Body of pancreas (tissue), 4 donors: ENCODE measurements at regions not wholly inside any gene's neighbourhood (a gene's known extent, or its start where the extent isn't known, plus 50 kb on each side); places are given as distances from the start of the nearest gene placed in this dataset.

ENCODE experiments used
- ATAC-seq: fragments of 150-250 bp; one replicate; pipeline ENCODE4 v1.9.1; 2016
- DNase-seq, 4 donors: peaks; one replicate each; pipeline ENCODE4 v3.0.0-alpha.2; 2019
- H3K27ac ChIP-seq, 4 donors: fragments of 200-600 bp; sonication (generic); 1 replicate in 3 of 4; 2 replicates in 1 of 4; pipeline versions ENCODE4 v1.5.1 to v1.6.1; 2016 to 2019; ENCODE audit warnings: mild to moderate bottlenecking in 1 of 4, mixed read lengths in 1 of 4, moderate library complexity in 1 of 4
- H3K27me3 ChIP-seq, 2 donors: fragments of 200-600 bp; sonication (generic); one replicate each; pipeline ENCODE4 v1.6.0; 2016; ENCODE audit warnings: mild to moderate bottlenecking in 1 of 2
- H3K36me3 ChIP-seq, 2 donors: fragments of 200-600 bp; sonication (generic); replicated peaks in 1 of 2; 2 replicates each; pipeline ENCODE4 v1.5.1; 2016; ENCODE audit warnings: low read depth in 2 of 2; ENCODE audit not compliant: insufficient read depth in 1 of 2
- H3K4me1 ChIP-seq: fragments of 200-600 bp; sonication (generic); one replicate; pipeline ENCODE4 v1.6.0; 2016
- H3K4me3 ChIP-seq, 2 donors: fragments of 200-600 bp; sonication (generic); 1 replicate in 1 of 2; 2 replicates in 1 of 2; pipeline ENCODE4 v1.5.1; 2016 to 2019
- H3K9me3 ChIP-seq, 3 donors: fragments of 200-600 bp; sonication (generic); 1 replicate in 2 of 3; 2 replicates in 1 of 3; pipeline ENCODE4 v1.5.1; 2016
- POLR2A ChIP-seq, 3 donors: fragments of 450-650 bp; IDR thresholded peaks; one replicate each; pipeline ENCODE4 v1.6.1; 2016; ENCODE audit warnings: antibody characterized with exemption in 3 of 3, mild to moderate bottlenecking in 2 of 3
- WGBS, 2 donors: methylation state at CpG; one replicate each; pipeline ENCODE4 v1.1.5; 2017; 5-methylcytosine and 5-hydroxymethylcytosine counted together
- intact Hi-C: fragments of 100-400 bp; cut with DNase I; formaldehyde crosslinking; loops from one replicate; pipeline ENCODE4 v1.15.1; 2023
- TF ChIP-seq, protein P1 (sequence below), 7 experiments: fragments of 450-650 bp in 4 of 7; fragments of 200-600 bp in 3 of 7; sonication (generic) in 3 of 7; IDR thresholded peaks; one replicate each; pipeline ENCODE4 v1.5.1; 2016 to 2019; ENCODE audit warnings: antibody characterized with exemption in 7 of 7

DNA sequence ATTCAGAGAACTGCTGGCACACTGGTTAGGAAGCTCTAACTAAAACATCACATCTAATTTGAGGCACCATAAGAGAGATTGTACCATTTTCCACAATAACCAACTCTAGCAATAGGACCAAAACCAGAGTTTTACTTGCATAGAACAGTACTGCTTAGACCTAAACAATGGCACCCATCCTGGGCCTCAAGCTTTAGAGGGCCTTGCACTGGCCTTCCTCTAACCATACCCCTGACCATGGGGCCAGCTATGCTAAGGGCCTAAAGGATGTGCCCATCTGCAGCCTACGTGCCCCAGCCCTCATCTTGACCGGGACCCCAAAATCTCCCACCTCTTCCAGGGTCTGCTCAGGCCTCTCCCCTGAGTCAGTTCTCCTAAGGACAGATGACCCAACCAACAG, 74.4 kb upstream of the ARHGAP32 start:
- Histone ChIP-seq H3K27ac (no peak overlapping the region), H3K9me3 (no peaks in the 10 kb centered on the region), H3K27me3 (no peaks in the 10 kb centered on the region), H3K4me3 (no peak overlapping the region), H3K4me1 (peaks cover 14% of the 10 kb centered on the region), H3K36me3 (no peaks in the 10 kb centered on the region)
- no peak for DNase-seq
- no peak for ATAC-seq
- TF ChIP-seq, protein P1, sequence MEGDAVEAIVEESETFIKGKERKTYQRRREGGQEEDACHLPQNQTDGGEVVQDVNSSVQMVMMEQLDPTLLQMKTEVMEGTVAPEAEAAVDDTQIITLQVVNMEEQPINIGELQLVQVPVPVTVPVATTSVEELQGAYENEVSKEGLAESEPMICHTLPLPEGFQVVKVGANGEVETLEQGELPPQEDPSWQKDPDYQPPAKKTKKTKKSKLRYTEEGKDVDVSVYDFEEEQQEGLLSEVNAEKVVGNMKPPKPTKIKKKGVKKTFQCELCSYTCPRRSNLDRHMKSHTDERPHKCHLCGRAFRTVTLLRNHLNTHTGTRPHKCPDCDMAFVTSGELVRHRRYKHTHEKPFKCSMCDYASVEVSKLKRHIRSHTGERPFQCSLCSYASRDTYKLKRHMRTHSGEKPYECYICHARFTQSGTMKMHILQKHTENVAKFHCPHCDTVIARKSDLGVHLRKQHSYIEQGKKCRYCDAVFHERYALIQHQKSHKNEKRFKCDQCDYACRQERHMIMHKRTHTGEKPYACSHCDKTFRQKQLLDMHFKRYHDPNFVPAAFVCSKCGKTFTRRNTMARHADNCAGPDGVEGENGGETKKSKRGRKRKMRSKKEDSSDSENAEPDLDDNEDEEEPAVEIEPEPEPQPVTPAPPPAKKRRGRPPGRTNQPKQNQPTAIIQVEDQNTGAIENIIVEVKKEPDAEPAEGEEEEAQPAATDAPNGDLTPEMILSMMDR (IDR thresholded peaks at IDR 0.05), result no peak
- TF ChIP-seq POLR2A (IDR thresholded peaks at IDR 0.05), result no peak
- intact Hi-C loops, result no loop called here
- WGBS, 2 donors, result 94 to 100% methylated on average over 2 of the region's 2 CpGs

- H3K4me3 ChIP-seq, result no peak overlapping the region
- no peaks in the 10 kb centered on the region for H3K27me3 ChIP-seq
- H3K27ac ChIP-seq, result peak overlapping the region in 1 of 4 donors; percentile 23
- intact Hi-C loops, result no loop called here
- WGBS, 2 donors, result 31 to 41% methylated on average over 5 of the region's 5 CpGs
- TF ChIP-seq, protein P1 (IDR thresholded peaks at IDR 0.05), result no peak
- TF ChIP-seq POLR2A (IDR thresholded peaks at IDR 0.05), result no peak
- no peak for ATAC-seq
- no peaks in the 10 kb centered on the region for H3K36me3 ChIP-seq
- DNase-seq, result no peak
- H3K9me3 ChIP-seq, result no peaks in the 10 kb centered on the region
- peaks cover 20% of the 10 kb centered on the region for H3K4me1 ChIP-seq
Measured at GRCh38 chr11:129265125-129265788, 73.1 kb upstream of the ARHGAP32 start.

DNA sequence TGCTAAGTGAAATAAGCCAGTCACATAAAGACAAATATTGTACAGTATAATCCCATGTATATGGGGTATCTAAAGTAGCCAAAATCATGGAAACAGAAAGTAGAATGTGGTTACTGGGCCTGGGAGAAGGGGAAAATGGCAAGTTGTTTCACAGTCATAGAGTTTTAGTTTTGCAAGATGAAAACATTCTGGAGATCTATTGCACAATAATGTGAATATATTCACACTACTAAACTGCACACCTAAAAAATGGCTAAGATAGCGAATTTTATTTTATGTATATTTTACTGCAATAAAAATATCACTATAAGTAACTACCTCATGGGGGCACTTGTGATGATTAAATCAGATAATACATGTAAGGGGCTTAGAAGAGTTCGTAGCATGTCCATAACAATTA, 72.0 kb upstream of the ARHGAP32 start:
- intact Hi-C loops, result no loop called here
- Histone ChIP-seq H3K36me3 (no peaks in the 10 kb centered on the region), H3K4me3 (no peak overlapping the region), H3K9me3 (no peaks in the 10 kb centered on the region), H3K27me3 (no peaks in the 10 kb centered on the region), H3K4me1 (peaks cover 28% of the 10 kb centered on the region), H3K27ac (no peak overlapping the region)
- WGBS, 2 donors, result 87 to 97% methylated on average over 2 of the region's 2 CpGs
- TF ChIP-seq, protein P1 (IDR thresholded peaks at IDR 0.05), result no peak
- no peak for TF ChIP-seq POLR2A (IDR thresholded peaks at IDR 0.05)
- DNase-seq, result no peak
- no peak for ATAC-seq

DNA sequence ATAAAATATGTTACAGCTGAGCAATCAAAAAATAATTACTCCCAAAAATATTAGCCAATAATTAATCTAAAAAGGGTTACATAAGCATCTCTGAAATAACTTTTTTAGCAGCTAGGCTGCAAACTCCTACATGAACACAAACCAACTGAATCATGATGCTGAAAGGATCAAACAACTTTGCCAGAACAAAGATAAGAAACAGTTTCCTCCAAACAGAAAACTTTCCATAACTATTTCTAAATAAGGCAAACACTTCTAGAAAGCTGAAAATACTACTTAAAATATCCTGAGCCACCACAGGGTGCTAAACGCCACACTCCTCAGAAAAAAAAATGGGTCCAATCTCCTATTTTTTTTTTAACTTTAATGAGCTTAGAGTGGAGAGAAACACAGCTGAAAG, 68.6 kb upstream of the ARHGAP32 start:
- TF ChIP-seq POLR2A (IDR thresholded peaks at IDR 0.05), result no peak
- TF ChIP-seq, protein P1 (IDR thresholded peaks at IDR 0.05), result no peak
- Histone ChIP-seq H3K4me1 (peaks cover 28% of the 10 kb centered on the region), H3K27ac (no peak overlapping the region), H3K4me3 (no peak overlapping the region), H3K9me3 (no peaks in the 10 kb centered on the region), H3K27me3 (no peaks in the 10 kb centered on the region), H3K36me3 (no peaks in the 10 kb centered on the region)
- intact Hi-C loops, result no loop called here
- 52 to 66% methylated on average over 1 of the region's 1 CpG for WGBS, 2 donors
- ATAC-seq (no peak), DNase-seq (no peak)

- Histone ChIP-seq H3K27me3 (no peaks in the 10 kb centered on the region), H3K36me3 (no peaks in the 10 kb centered on the region), H3K4me1 (peaks cover 23% of the 10 kb centered on the region), H3K9me3 (no peaks in the 10 kb centered on the region), H3K27ac (no peak overlapping the region), H3K4me3 (no peak overlapping the region)
- DNase-seq (no peak), ATAC-seq (no peak)
- 21 to 27% methylated on average over 3 of the region's 3 CpGs for WGBS, 2 donors
- intact Hi-C loops, result no loop called here
- TF ChIP-seq POLR2A (IDR thresholded peaks at IDR 0.05), result no peak
Measured at GRCh38 chr11:129259931-129260348, 67.8 kb upstream of the ARHGAP32 start.
